ENCODE measurements at regions not wholly inside any gene's neighbourhood (a gene's known extent, or its start where the extent isn't known, plus 50 kb on each side); places are given as distances from the start of the nearest gene placed in this dataset.

GRCh38 chr1:55951291-55951690 lies 628.1 kb downstream of the PLPP3 start:
- Histone ChIP-seq H3K27me3 (ENCODE audit: insufficient read depth, low read length) (no peaks in the 10 kb centered on the region), H2BK5ac (ENCODE audit: insufficient read length, low read length) (no peak overlapping the region), H3K9me3 (ENCODE audit: control insufficient read depth, low read depth, low read length) (no peaks in the 10 kb centered on the region), H2BK20ac (ENCODE audit: low read depth, low read length, poor library complexity, severe bottlenecking) (no peak overlapping the region), H2BK120ac (ENCODE audit: low read depth, low read length, poor library complexity, severe bottlenecking) (no peak overlapping the region), H3K79me2 (ENCODE audit: insufficient read depth, low read length) (no peaks in the 10 kb centered on the region), H3K4me1 (ENCODE audit: insufficient read depth, low read length) (no peaks in the 10 kb centered on the region), H4K91ac (ENCODE audit: insufficient read length, low read depth, low read length) (no peak overlapping the region), H2AFZ (ENCODE audit: low read length) (no peak overlapping the region), H3K14ac (ENCODE audit: insufficient read depth, low read length) (no peak overlapping the region), H3K79me1 (ENCODE audit: insufficient read depth, low read depth, low read length, poor library complexity, severe bottlenecking) (no peaks in the 10 kb centered on the region), H3K27ac (ENCODE audit: insufficient read length, low read depth, low read length) (no peak overlapping the region), H2BK15ac (ENCODE audit: low read depth, low read length) (no peak overlapping the region), H2BK12ac (ENCODE audit: insufficient read length, low read depth, low read length) (no peak overlapping the region), H2AK5ac (ENCODE audit: insufficient read length, low read length) (no peak overlapping the region), H4K5ac (ENCODE audit: insufficient read length, low read depth, low read length) (no peak overlapping the region), H4K8ac (replicated peaks; ENCODE audit: insufficient read length, low read depth, low read length) (no peak overlapping the region), H3K23me2 (ENCODE audit: insufficient read length, low read depth, low read length, poor library complexity, severe bottlenecking) (no peaks in the 10 kb centered on the region), H3K23ac (ENCODE audit: insufficient read length, low read depth, low read length) (no peak overlapping the region), H3K56ac (ENCODE audit: insufficient read length, low read depth, low read length) (no peak overlapping the region), H3K18ac (ENCODE audit: insufficient read length, low read depth, low read length) (no peak overlapping the region), H3K4ac (ENCODE audit: low read depth, low read length) (no peak overlapping the region), H3K9ac (ENCODE audit: extremely low read depth, insufficient read length, low read length) (no peak overlapping the region), H3T11ph (ENCODE audit: low read length) (no peak overlapping the region), H4K20me1 (ENCODE audit: control insufficient read depth, insufficient read depth, insufficient read length) (no peaks in the 10 kb centered on the region), H3K4me2 (ENCODE audit: insufficient read depth, insufficient read length, low read length) (no peak overlapping the region)
- no peak overlapping the region for H3K4me3 Mint-ChIP-seq
- H3K36me3 Mint-ChIP-seq (ENCODE audit: insufficient read depth in 1 of 3, low read depth in 3 of 3), result no peaks in the 10 kb centered on the region
- DNase-seq, result no peak
- no CpG with 5 or more reads among the region's 3 CpGs for WGBS (ENCODE audit: extremely low coverage, insufficient read length, low lambda C conversion rate)
- H3K4me1 Mint-ChIP-seq, result peaks cover 3 to 4% of the 10 kb centered on the region in 2 experiments; a peak in 2 of 4 replicates
- H3K27me3 Mint-ChIP-seq (ENCODE audit: low read depth), result no peaks in the 10 kb centered on the region
- TF ChIP-seq CTCF (conservative IDR thresholded peaks at IDR 0.05), result no peak
- no peaks in the 10 kb centered on the region for H3K9me3 Mint-ChIP-seq
- H3K27ac Mint-ChIP-seq, result no peak overlapping the region

Measured in H9 (cell line).